GM19099 (cell line): ENCODE measurements at regions not wholly inside any gene's neighbourhood (a gene's known extent, or its start where the extent isn't known, plus 50 kb on each side); places are given as distances from the start of the nearest gene placed in this dataset.

Experiments
- POLR2A ChIP-seq: IDR thresholded peaks from 3 replicates; pipeline ENCODE4 v1.6.1; 2011; ENCODE audit warnings: low read depth; ENCODE audit not compliant: insufficient read length; ENCODE audit errors: extremely low read depth

GRCh38 chr10:83934062-83934461, 205.2 kb upstream of the GHITM start:
- no peak for TF ChIP-seq POLR2A

DNA sequence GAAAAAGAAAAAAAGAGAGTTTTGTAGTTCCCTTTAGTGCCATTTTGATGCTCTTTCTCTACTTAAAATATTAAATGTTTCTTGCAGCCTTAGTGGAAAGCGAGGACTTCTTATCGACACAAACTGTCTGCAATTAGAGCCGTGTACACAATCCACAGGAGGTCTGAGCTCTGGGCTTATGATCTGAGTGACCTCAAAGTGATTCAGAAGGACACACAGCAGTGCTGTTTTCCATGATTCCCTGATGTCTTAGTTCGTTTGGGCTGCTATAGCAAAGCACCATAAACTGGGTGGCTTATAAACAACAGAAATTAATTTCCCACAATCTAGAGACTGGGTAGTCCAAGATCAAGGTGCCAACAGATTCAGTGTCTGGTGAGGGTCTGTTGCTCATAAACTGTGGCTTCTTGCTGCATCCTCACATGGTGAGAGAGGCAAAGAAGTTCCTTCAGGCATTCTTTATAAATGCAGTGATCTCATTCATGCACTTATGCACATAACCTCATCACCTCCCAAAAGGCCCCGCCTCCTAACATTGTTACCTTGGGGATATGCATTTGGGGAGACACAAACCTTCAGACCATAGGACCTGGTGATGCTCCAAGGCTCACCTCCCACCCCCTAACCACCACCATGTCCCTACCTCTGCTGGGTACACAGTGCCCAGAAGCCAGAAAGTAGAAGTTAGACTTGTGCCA, 204.5 kb upstream of the GHITM start:
- TF ChIP-seq POLR2A, result no peak

DNA sequence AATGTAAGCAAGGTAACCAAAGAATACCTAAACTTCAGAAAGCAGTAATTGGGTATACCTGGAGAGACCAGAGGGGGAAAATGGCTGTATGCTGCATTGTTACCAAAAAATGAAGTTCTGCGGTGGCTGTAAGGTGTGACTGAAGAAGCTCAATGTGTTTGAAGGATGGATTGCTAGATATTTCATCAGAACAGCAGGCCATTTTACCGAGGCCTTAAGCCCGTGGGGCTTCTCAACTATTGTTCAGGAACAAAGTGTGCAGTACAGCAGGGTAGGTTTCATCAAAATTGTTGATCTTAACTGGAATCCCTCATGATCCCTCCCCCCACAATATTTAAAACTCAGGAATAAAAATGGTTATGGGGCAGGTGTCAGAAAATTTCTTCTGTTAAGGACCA, 204.0 kb upstream of the GHITM start:
- no peak for TF ChIP-seq POLR2A

- TF ChIP-seq POLR2A, result no peak
Observed at GRCh38 chr10:83935911-83936310, 203.4 kb upstream of the GHITM start.

- no peak for TF ChIP-seq POLR2A
Observed at GRCh38 chr10:83937161-83937560, 202.1 kb upstream of the GHITM start.

- no peak for TF ChIP-seq POLR2A
Observed at GRCh38 chr10:83937826-83938225, 201.5 kb upstream of the GHITM start.

DNA sequence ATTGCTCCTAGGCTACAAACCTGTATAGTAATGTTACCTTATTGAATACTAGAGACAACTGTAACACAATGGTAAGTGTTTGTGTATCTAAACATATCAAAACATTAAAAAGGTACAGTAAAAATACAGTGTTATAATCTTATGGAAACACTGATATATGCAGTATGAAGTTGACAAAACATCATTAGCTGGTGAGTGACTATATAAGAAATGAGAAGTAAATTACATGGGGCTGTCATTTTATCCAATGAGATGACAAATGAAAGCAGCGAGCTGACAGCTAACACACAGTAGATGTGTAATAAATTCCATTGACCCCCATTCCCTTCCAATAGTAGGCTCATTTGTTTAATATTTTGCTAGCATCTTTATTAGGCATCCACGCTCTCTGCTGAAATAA, 198.1 kb upstream of the GHITM start:
- no peak for TF ChIP-seq POLR2A

- TF ChIP-seq POLR2A, result no peak
Observed at GRCh38 chr10:83942410-83942809, 196.9 kb upstream of the GHITM start.

GRCh38 chr10:83943049-83943448, 196.3 kb upstream of the GHITM start:
- TF ChIP-seq POLR2A, result no peak

DNA sequence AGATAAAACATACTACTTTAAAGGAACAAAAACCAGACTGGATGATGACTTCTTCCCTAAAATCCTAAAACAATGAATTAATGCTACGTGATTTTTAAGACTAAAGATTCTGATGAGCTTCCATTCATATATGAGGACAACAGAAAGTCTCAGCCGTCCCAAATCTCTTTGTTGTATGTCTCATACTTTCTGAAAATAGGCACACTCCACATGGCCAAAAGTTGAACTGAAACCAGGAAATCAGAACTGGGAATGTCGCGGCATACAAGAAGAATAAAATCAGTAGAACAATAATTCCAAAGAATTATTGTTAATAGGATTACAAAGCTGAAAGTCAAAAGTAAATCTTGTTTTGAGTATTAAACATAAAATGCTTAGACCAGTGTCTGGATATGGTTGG, 195.4 kb upstream of the GHITM start:
- no peak for TF ChIP-seq POLR2A

- no peak for TF ChIP-seq POLR2A
Observed at GRCh38 chr10:83945982-83946718, 193.2 kb upstream of the GHITM start.

GRCh38 chr10:83952314-83952713, 187.0 kb upstream of the GHITM start:
- no peak for TF ChIP-seq POLR2A

DNA sequence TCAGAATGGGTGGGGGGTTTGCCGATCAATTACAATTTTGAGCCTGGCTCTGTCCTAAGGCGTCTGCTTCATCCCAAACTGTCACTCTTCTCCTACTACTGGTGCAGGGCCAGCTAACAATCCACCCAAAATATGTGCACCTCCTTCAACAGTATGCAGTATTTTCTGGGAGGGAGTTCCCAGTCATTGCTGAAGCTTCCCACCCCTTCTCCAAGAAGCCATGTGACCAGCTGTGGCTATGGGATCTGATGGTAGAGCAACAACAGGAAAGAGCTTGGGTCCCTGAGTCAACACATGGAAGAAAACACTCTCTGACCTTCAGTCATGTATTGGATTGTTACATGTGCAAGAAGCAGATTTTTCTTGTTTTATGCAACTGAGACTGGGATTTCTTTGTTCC, 185.7 kb upstream of the GHITM start:
- TF ChIP-seq POLR2A, result no peak

GRCh38 chr10:83954193-83954799, 185.0 kb upstream of the GHITM start:
- no peak for TF ChIP-seq POLR2A

DNA sequence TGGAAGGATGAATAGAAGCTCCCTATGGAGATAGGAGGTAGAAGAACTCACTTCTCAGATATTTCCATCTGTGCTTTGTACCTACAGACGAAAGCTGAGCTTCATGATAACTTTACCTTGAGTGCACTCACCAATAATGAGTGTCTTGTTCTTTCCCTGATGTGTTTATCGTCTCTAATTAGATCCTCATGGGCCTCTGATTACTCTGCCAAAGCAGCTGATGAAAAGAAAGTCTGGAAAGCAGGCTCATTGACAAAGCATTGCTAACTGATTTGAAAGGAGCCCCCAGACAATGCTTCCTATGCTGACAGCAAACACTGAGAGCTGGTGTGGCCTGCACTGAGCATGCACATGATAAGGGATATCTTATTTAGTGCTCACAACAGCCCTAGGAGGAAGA, 183.9 kb upstream of the GHITM start:
- no peak for TF ChIP-seq POLR2A
